ENCODE measurements at regions not wholly inside any gene's neighbourhood (a gene's known extent, or its start where the extent isn't known, plus 50 kb on each side); places are given as distances from the start of the nearest gene placed in this dataset.

DNA sequence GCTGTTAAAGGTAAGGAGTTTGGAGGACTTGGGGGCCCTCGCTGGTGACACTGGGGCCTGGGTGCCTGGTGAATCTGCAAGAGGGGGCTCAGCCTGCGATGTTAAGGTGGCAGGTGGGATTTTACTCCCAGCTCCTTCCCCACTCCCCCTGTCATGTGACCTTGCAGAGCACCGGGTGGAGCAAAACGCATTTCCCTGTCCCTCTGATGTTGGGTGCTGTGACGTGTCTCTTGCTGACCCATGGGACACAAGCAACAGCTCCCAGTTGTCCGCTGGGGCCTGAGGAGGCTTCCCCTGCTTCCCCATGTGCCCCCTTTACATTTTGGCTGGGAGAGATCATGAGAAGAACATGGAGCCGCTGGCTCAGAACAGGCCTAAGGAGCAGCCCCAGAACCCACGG lies 319.0 kb downstream of the MATN1 start:
- 80% methylated on average over 8 of the region's 8 CpGs for WGBS
- no peak overlapping the region for H3K27ac ChIP-seq (ENCODE audit: low read depth in 1 of 2, low read length in 2 of 2)
- TF ChIP-seq NR2F2 (IDR thresholded peaks at IDR 0.05) (no peak), YY1 (IDR thresholded peaks at IDR 0.05) (no peak), ZBTB33 (IDR thresholded peaks at IDR 0.05) (no peak), HNF4G (IDR thresholded peaks at IDR 0.05) (no peak), TAF1 (conservative IDR thresholded peaks at IDR 0.05) (no peak), FOXA1 (IDR thresholded peaks at IDR 0.05) (no peak), JUND (IDR thresholded peaks at IDR 0.05) (no peak), REST (IDR thresholded peaks at IDR 0.05) (no peak), HNF4A (conservative IDR thresholded peaks at IDR 0.05) (no peak), RXRA (IDR thresholded peaks at IDR 0.05) (no peak), EGR1 (IDR thresholded peaks at IDR 0.05; ENCODE audit: low read depth in 2 of 2) (no peak), SP1 (IDR thresholded peaks at IDR 0.05) (no peak), GABPA (IDR thresholded peaks at IDR 0.05 in 1 of 2, conservative IDR thresholded peaks at IDR 0.05 in 1 of 2) (no peak), FOXA2 (IDR thresholded peaks at IDR 0.05) (no peak)
- TF ChIP-seq, protein P1, sequence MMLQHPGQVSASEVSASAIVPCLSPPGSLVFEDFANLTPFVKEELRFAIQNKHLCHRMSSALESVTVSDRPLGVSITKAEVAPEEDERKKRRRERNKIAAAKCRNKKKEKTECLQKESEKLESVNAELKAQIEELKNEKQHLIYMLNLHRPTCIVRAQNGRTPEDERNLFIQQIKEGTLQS (IDR thresholded peaks at IDR 0.05), result no peak
- TF ChIP-seq, protein P2, sequence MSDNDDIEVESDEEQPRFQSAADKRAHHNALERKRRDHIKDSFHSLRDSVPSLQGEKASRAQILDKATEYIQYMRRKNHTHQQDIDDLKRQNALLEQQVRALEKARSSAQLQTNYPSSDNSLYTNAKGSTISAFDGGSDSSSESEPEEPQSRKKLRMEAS (IDR thresholded peaks at IDR 0.05), result no peak
- TF ChIP-seq, protein P3, sequence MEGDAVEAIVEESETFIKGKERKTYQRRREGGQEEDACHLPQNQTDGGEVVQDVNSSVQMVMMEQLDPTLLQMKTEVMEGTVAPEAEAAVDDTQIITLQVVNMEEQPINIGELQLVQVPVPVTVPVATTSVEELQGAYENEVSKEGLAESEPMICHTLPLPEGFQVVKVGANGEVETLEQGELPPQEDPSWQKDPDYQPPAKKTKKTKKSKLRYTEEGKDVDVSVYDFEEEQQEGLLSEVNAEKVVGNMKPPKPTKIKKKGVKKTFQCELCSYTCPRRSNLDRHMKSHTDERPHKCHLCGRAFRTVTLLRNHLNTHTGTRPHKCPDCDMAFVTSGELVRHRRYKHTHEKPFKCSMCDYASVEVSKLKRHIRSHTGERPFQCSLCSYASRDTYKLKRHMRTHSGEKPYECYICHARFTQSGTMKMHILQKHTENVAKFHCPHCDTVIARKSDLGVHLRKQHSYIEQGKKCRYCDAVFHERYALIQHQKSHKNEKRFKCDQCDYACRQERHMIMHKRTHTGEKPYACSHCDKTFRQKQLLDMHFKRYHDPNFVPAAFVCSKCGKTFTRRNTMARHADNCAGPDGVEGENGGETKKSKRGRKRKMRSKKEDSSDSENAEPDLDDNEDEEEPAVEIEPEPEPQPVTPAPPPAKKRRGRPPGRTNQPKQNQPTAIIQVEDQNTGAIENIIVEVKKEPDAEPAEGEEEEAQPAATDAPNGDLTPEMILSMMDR (IDR thresholded peaks at IDR 0.05; ENCODE audit: low read depth, low read length, missing input control), result no peak
- DNase-seq (ENCODE audit: low spot score), result no peak
- H3K4me3 ChIP-seq (ENCODE audit: low read depth in 1 of 3, low read length in 3 of 3), result no peak overlapping the region
- peaks cover 0 to 2% (median 0%) of the 10 kb centered on the region in 4 donors for H3K27me3 ChIP-seq (ENCODE audit: control insufficient read depth in 4 of 4, insufficient read depth in 4 of 4, low read length in 3 of 4)
- no peaks in the 10 kb centered on the region for H3K9me3 ChIP-seq (ENCODE audit: control insufficient read depth in 4 of 4, low read length in 3 of 4)
- H3K4me1 ChIP-seq (ENCODE audit: control insufficient read depth in 4 of 4, insufficient read depth in 4 of 4, low read length in 3 of 4), result no peaks in the 10 kb centered on the region
- H3K36me3 ChIP-seq (ENCODE audit: control insufficient read depth in 4 of 4, insufficient read depth in 3 of 4, low read depth in 1 of 4, low read length in 3 of 4), result no peaks in the 10 kb centered on the region
- no peak overlapping the region for H3K9ac ChIP-seq (ENCODE audit: low read depth in 1 of 2, low read length in 2 of 2)

DNA sequence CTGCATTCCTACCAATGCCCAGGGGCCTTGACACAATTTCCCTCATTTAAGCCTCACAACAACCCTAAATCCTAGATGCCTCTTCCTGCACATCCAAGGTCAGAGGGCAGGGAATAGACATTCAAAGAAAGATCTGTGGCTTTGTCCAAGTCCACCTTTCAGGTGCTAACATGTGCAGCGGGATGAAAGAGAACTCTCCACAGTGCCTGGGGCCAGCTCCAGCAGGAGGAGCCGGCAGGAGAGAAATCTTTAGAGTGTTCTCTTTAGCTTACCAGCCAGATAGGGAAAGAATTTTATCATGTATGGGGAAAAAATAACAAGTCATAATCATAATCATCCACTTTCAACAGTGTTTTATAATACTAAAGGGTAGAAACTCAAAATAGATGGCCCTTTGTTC lies 319.7 kb downstream of the MATN1 start:
- no peak for TF ChIP-seq JUND (IDR thresholded peaks at IDR 0.05)
- Histone ChIP-seq H3K36me3 (ENCODE audit: control insufficient read depth in 4 of 4, insufficient read depth in 3 of 4, low read depth in 1 of 4, low read length in 3 of 4) (no peaks in the 10 kb centered on the region), H3K4me1 (ENCODE audit: control insufficient read depth in 4 of 4, insufficient read depth in 4 of 4, low read length in 3 of 4) (no peaks in the 10 kb centered on the region), H3K9me3 (ENCODE audit: control insufficient read depth in 4 of 4, low read length in 3 of 4) (no peaks in the 10 kb centered on the region), H3K27me3 (ENCODE audit: control insufficient read depth in 4 of 4, insufficient read depth in 4 of 4, low read length in 3 of 4) (peaks cover 0 to 2% (median 0%) of the 10 kb centered on the region in 4 donors), H3K9ac (ENCODE audit: low read depth in 1 of 2, low read length in 2 of 2) (no peak overlapping the region), H3K4me3 (ENCODE audit: low read depth in 1 of 3, low read length in 3 of 3) (no peak overlapping the region), H3K27ac (ENCODE audit: low read depth in 1 of 2, low read length in 2 of 2) (no peak overlapping the region)
- no peak for DNase-seq (ENCODE audit: low spot score)
- 90% methylated on average over 2 of the region's 2 CpGs for WGBS
